Fibroblast of the aortic adventitia (primary cell): ENCODE measurements at regions not wholly inside any gene's neighbourhood (a gene's known extent, or its start where the extent isn't known, plus 50 kb on each side); places are given as distances from the start of the nearest gene placed in this dataset.

Experiments
- DNase-seq: peaks from one replicate; pipeline ENCODE4 v3.0.0-alpha.2; 2010; ENCODE audit warnings: low read depth
- H3K4me3 ChIP-seq: 2 replicates; pipeline ENCODE4 v1.5.1; 2011; ENCODE audit warnings: low read depth, mild to moderate bottlenecking, control low read depth, low read length, moderate library complexity
- TF ChIP-seq, protein P1 (sequence below): IDR thresholded peaks from 2 replicates; pipeline ENCODE4 v1.5.1; 2011; ENCODE audit warnings: mild to moderate bottlenecking, low read length, control low read depth, inconsistent platforms; ENCODE audit not compliant: insufficient read depth

GRCh38 chr20:59413326-59413865 is 113.0 kb downstream of the EDN3 start:
- TF ChIP-seq, protein P1, sequence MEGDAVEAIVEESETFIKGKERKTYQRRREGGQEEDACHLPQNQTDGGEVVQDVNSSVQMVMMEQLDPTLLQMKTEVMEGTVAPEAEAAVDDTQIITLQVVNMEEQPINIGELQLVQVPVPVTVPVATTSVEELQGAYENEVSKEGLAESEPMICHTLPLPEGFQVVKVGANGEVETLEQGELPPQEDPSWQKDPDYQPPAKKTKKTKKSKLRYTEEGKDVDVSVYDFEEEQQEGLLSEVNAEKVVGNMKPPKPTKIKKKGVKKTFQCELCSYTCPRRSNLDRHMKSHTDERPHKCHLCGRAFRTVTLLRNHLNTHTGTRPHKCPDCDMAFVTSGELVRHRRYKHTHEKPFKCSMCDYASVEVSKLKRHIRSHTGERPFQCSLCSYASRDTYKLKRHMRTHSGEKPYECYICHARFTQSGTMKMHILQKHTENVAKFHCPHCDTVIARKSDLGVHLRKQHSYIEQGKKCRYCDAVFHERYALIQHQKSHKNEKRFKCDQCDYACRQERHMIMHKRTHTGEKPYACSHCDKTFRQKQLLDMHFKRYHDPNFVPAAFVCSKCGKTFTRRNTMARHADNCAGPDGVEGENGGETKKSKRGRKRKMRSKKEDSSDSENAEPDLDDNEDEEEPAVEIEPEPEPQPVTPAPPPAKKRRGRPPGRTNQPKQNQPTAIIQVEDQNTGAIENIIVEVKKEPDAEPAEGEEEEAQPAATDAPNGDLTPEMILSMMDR, result no peak

GRCh38 chr20:59414936-59415623 is 114.7 kb downstream of the EDN3 start:
- no peak for DNase-seq
- no peak overlapping the region for H3K4me3 ChIP-seq
- TF ChIP-seq, protein P1, result no peak

More at GRCh38 chr20:59413326-59413865, 113.0 kb downstream of the EDN3 start:
- no peak overlapping the region for H3K4me3 ChIP-seq
- DNase-seq, result no peak

GRCh38 chr20:59416916-59417315 is 116.5 kb downstream of the EDN3 start:
- no peak for DNase-seq
- no peak overlapping the region for H3K4me3 ChIP-seq
- TF ChIP-seq, protein P1, result no peak

- TF ChIP-seq, protein P1, result no peak
- H3K4me3 ChIP-seq, result no peak overlapping the region
- DNase-seq, result no peak
Observed at GRCh38 chr20:59421089-59421488, 120.7 kb downstream of the EDN3 start.

GRCh38 chr20:59421920-59422637 is 121.7 kb downstream of the EDN3 start:
- no peak for DNase-seq
- TF ChIP-seq, protein P1, result no peak
- no peak overlapping the region for H3K4me3 ChIP-seq

GRCh38 chr20:59422872-59423544 is 122.6 kb downstream of the EDN3 start:
- no peak for DNase-seq
- TF ChIP-seq, protein P1, result no peak
- H3K4me3 ChIP-seq, result no peak overlapping the region
